GM12878 (cell line): ENCODE measurements at regions not wholly inside any gene's neighbourhood (a gene's known extent, or its start where the extent isn't known, plus 50 kb on each side); places are given as distances from the start of the nearest gene placed in this dataset.

ENCODE experiments used
- ATAC-seq: fragments of 200-7000 bp; cut with Tn5 transposase; 3 replicates; pipeline ENCODE4 v1.9.1; 2020; ENCODE audit warnings: mild to moderate bottlenecking, moderate library complexity
- BruUV-seq: library from RNA; stranded (reverse); fragments of 400-500 nt; replicated peaks from 2 replicates; lab custom pipeline; 2021; lab: Mats Ljungman, UMichigan
- CTCF ChIA-PET: fragments of 300-600 bp; sonication (Branson Sonifier 250); formaldehyde crosslinking; extraction: SDS; loops from one replicate; lab custom pipeline; 2021; ENCODE audit warnings: inconsistent platforms; lab: Yijun Ruan, JAX
- POLR2A ChIA-PET: fragments of 350-600 bp; formaldehyde crosslinking; extraction: SDS; loops from one replicate; lab custom pipeline; 2021; ENCODE audit warnings: inconsistent platforms; lab: Charles Lee
- RAD21 ChIA-PET: fragments of 300-600 bp; sonication (Branson Sonifier 250); formaldehyde crosslinking; loops from one replicate; lab custom pipeline; 2023; ENCODE audit warnings: antibody characterized with exemption; ENCODE audit not compliant: unreplicated experiment; lab: Charles Lee
- SMC1A ChIA-PET: fragments of 300-600 bp; sonication (Branson Sonifier 250); formaldehyde crosslinking; loops from one replicate; lab custom pipeline; 2023; ENCODE audit not compliant: unreplicated experiment, uncharacterized antibody; lab: Charles Lee
- DNase-seq: peaks from one replicate; pipeline ENCODE4 v3.0.0-alpha.2; 2011; ENCODE audit warnings: low read depth, low spot score
- FAIRE-seq: peaks from 3 replicates; lab custom pipeline; 2011; peaks lifted over from hg19 to GRCh38; lab: Jason Lieb, UNC
- H2AFZ ChIP-seq: 2 replicates; pipeline ENCODE4 v1.6.0; 2011; ENCODE audit warnings: low read depth, low read length, control low read depth; ENCODE audit not compliant: control insufficient read depth
- H3K27ac ChIP-seq: 2 replicates; pipeline ENCODE4 v1.5.1; 2011; ENCODE audit warnings: control low read depth; ENCODE audit not compliant: control insufficient read depth, insufficient read depth
- H3K27me3 ChIP-seq, 2 experiments: replicated peaks in 1 of 2; 2 replicates each; pipeline versions ENCODE4 v1.6.0 to v1.6.1; 2011; ENCODE audit warnings: low read length in 1 of 2; ENCODE audit not compliant: control insufficient read depth in 2 of 2, insufficient read depth in 2 of 2
- H3K36me3 ChIP-seq, 2 experiments: 2 replicates each; pipeline ENCODE4 v1.5.1; 2011; ENCODE audit warnings: low read length in 1 of 2; ENCODE audit not compliant: control insufficient read depth in 2 of 2, insufficient read depth in 2 of 2
- H3K4me1 ChIP-seq: 2 replicates; pipeline ENCODE4 v1.6.1; 2011; ENCODE audit warnings: mild to moderate bottlenecking, low read length, moderate library complexity, mixed read lengths; ENCODE audit not compliant: control insufficient read depth, insufficient read depth
- H3K4me2 ChIP-seq: 2 replicates; pipeline ENCODE4 v1.6.0; 2011; ENCODE audit warnings: control low read depth; ENCODE audit not compliant: control insufficient read depth, insufficient read depth
- H3K4me3 ChIP-seq: fragments of 200-600 bp; sonication (generic); 2 replicates; pipeline ENCODE4 v1.5.1; 2016
- H3K79me2 ChIP-seq: 2 replicates; pipeline ENCODE4 v1.6.0; 2011; ENCODE audit warnings: low read length; ENCODE audit not compliant: control insufficient read depth, insufficient read depth
- H3K9ac ChIP-seq: 2 replicates; pipeline ENCODE4 v1.8.0; 2011; ENCODE audit warnings: low read length, control low read depth, mixed read lengths; ENCODE audit not compliant: control insufficient read depth, insufficient read depth
- H3K9me3 ChIP-seq: replicated peaks from 3 replicates; pipeline ENCODE4 v1.5.1; 2011; ENCODE audit warnings: mild to moderate bottlenecking, low read length; ENCODE audit not compliant: control insufficient read depth, insufficient read depth
- H4K20me1 ChIP-seq: 2 replicates; pipeline ENCODE4 v1.6.0; 2011; ENCODE audit not compliant: control insufficient read depth, insufficient read depth
- CHD1 ChIP-seq: IDR thresholded peaks from 2 replicates; pipeline ENCODE4 v1.6.1; 2012; ENCODE audit warnings: low read depth, low read length, improper control_type of control experiment
- CHD4 ChIP-seq: fragments of 200-600 bp; sonication (generic); IDR thresholded peaks from 2 replicates; pipeline ENCODE4 v1.6.1; 2016; ENCODE audit warnings: mild to moderate bottlenecking
- MEF2A ChIP-seq: IDR thresholded peaks from 2 replicates; pipeline ENCODE4 v1.6.1; 2011; ENCODE audit warnings: low read depth, mild to moderate bottlenecking, low read length, moderate library complexity; ENCODE audit not compliant: insufficient read depth
- MXI1 ChIP-seq: fragments of 150-350 bp; IDR thresholded peaks from 2 replicates; pipeline ENCODE4 v1.6.1; 2011; ENCODE audit warnings: low read depth, mild to moderate bottlenecking, inconsistent platforms, low read length, improper control_type of control experiment
- NFIC ChIP-seq: IDR thresholded peaks from 2 replicates; pipeline ENCODE4 v1.6.1; 2012; ENCODE audit warnings: low read depth, mild to moderate bottlenecking, inconsistent platforms, low read length, moderate library complexity
- NRF1 ChIP-seq: conservative IDR thresholded peaks from 2 replicates; pipeline ENCODE4 v1.6.1; 2011; ENCODE audit warnings: mild to moderate bottlenecking, low read depth, low read length, improper control_type of control experiment
- PAX5 ChIP-seq: IDR thresholded peaks from 2 replicates; pipeline ENCODE4 v1.6.1; 2011; ENCODE audit warnings: low read depth, low read length, borderline replicate concordance
- PML ChIP-seq: IDR thresholded peaks from 2 replicates; pipeline ENCODE4 v1.6.1; 2012; ENCODE audit warnings: low read length, inconsistent platforms
- SPI1 ChIP-seq: IDR thresholded peaks from 2 replicates; pipeline ENCODE4 v1.6.1; 2011; ENCODE audit warnings: low read depth, mild to moderate bottlenecking, low read length, moderate library complexity, borderline replicate concordance; ENCODE audit not compliant: insufficient read depth
- SREBF1 ChIP-seq: IDR thresholded peaks from 2 replicates; pipeline ENCODE4 v1.6.1; 2012; ENCODE audit warnings: mild to moderate bottlenecking, low read length
- TAF1 ChIP-seq: IDR thresholded peaks from 2 replicates; pipeline ENCODE4 v1.6.1; 2011; ENCODE audit warnings: mild to moderate bottlenecking, low read depth, low read length, borderline replicate concordance
- ZNF274 ChIP-seq: IDR thresholded peaks from one replicate; pipeline ENCODE4 v1.8.0; 2011; ENCODE audit not compliant: insufficient read length, insufficient read depth
- WGBS: methylation state at CpG from one replicate; pipeline ENCODE4 v1.1.6; 2016; ENCODE audit warnings: low lambda C conversion rate; ENCODE audit not compliant: insufficient replicate concordance, insufficient coverage; ENCODE audit errors: missing lambda C conversion rate; 5-methylcytosine and 5-hydroxymethylcytosine counted together
- in situ Hi-C: fragments of 300-500 bp; cut with MboI; formaldehyde crosslinking; loops from 9 replicates; pipeline ENCODE4 v1.14.3; 2018; ENCODE audit warnings: mixed read lengths
- intact Hi-C: fragments of 100-400 bp; cut with micrococcal nuclease; formaldehyde crosslinking; loops from one replicate; pipeline ENCODE4 v1.14.2; 2022; ENCODE audit not compliant: unreplicated experiment
- TF ChIP-seq, protein P1 (sequence below): fragments of 450-650 bp; IDR thresholded peaks from 2 replicates; pipeline ENCODE4 v1.6.1; 2017; ENCODE audit warnings: low read depth, mild to moderate bottlenecking, moderate library complexity

DNA sequence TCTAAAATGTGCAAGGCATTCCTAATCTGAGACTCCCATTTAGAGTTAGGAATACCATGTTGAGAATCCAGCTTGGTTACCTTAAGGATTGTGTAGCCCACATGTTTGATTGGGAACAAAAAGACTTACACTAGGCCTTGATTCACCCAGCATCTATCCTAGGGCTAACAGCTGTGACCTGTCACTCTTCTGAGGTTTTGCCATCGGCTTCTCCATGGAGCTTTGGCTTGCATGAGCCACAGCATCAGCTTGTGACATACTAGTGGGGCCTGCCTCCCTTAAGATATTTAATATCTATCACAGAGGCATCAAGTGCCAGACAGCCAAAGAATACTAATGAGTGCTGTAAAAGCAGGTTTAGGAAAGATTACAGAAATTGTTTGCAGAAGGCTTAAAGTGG lies 241.3 kb upstream of the UBE2E3 start:
- intact Hi-C loops = no loop called here
- TF ChIP-seq CHD1 = no peak
- no peak for TF ChIP-seq PML
- TF ChIP-seq SREBF1 = no peak
- no peak for TF ChIP-seq SPI1
- no peak for TF ChIP-seq NFIC
- no peak for TF ChIP-seq ZNF274
- TF ChIP-seq TAF1 = no peak
- Histone ChIP-seq H3K4me1 (no peaks in the 10 kb centered on the region), H3K79me2 (no peaks in the 10 kb centered on the region), H4K20me1 (no peaks in the 10 kb centered on the region), H3K4me3 (no peak overlapping the region), H3K9me3 (no peaks in the 10 kb centered on the region), H2AFZ (no peak overlapping the region), H3K4me2 (no peak overlapping the region), H3K27ac (no peak overlapping the region), H3K36me3 (no peaks in the 10 kb centered on the region), H3K9ac (no peak overlapping the region), H3K27me3 (no peaks in the 10 kb centered on the region)
- no TSS peak for BruUV-seq
- ChIA-PET POLR2A (no interaction called here), SMC1A (no interaction called here), CTCF (no interaction called here), RAD21 (no interaction called here)
- 0% methylated on average over 1 of the region's 1 CpG for WGBS
- FAIRE-seq (no peak), ATAC-seq (no peak), DNase-seq (no peak)
- in situ Hi-C loops = no loop called here

DNA sequence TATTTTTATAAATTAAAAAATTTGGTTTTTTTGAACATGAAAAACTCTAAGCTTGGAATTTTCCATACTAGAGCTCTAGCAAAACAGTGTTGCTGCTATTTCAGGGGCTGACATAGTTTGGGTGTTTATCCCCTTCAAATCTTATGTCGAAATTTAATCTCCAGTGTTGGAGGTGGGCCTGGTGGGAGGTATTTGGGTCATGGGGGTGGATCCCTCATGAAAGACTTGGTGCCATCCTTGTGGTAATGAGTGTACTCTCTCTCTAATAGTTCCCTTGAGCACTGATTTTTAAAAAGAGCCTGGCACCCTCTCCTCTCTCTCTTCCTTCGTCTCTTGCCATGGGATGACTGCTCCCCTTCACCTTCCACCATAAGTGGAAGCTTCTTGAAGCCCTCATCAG lies 244.6 kb upstream of the UBE2E3 start:
- WGBS = 0% methylated on average over 2 of the region's 2 CpGs
- in situ Hi-C loops = no loop called here
- H4K20me1 ChIP-seq = no peaks in the 10 kb centered on the region
- CTCF ChIA-PET = no interaction called here
- DNase-seq = no peak
- SMC1A ChIA-PET = interaction anchor here (1.8 kb wide), 1 partner anchor 21 kb away, joined by 3 read pairs; no protein-coding TSS in a partner anchor
- H3K4me1 ChIP-seq = no peaks in the 10 kb centered on the region
- FAIRE-seq = no peak
- RAD21 ChIA-PET = no interaction called here
- no TSS peak for BruUV-seq
- H2AFZ ChIP-seq = no peak overlapping the region
- intact Hi-C loops = no loop called here
- H3K4me2 ChIP-seq = no peak overlapping the region
- H3K9me3 ChIP-seq = no peaks in the 10 kb centered on the region
- no peaks in the 10 kb centered on the region for H3K79me2 ChIP-seq
- H3K27me3 ChIP-seq = no peaks in the 10 kb centered on the region
- no peak overlapping the region for H3K27ac ChIP-seq
- no peak for TF ChIP-seq CHD4
- no peak for TF ChIP-seq MXI1
- TF ChIP-seq MEF2A = no peak
- TF ChIP-seq NRF1 = no peak
- no peak for TF ChIP-seq PAX5
- TF ChIP-seq, protein P1, sequence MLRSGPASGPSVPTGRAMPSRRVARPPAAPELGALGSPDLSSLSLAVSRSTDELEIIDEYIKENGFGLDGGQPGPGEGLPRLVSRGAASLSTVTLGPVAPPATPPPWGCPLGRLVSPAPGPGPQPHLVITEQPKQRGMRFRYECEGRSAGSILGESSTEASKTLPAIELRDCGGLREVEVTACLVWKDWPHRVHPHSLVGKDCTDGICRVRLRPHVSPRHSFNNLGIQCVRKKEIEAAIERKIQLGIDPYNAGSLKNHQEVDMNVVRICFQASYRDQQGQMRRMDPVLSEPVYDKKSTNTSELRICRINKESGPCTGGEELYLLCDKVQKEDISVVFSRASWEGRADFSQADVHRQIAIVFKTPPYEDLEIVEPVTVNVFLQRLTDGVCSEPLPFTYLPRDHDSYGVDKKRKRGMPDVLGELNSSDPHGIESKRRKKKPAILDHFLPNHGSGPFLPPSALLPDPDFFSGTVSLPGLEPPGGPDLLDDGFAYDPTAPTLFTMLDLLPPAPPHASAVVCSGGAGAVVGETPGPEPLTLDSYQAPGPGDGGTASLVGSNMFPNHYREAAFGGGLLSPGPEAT = no peak
- H3K4me3 ChIP-seq = no peak overlapping the region
- no peaks in the 10 kb centered on the region for H3K36me3 ChIP-seq
- ATAC-seq = no peak
- POLR2A ChIA-PET = no interaction called here
- no peak overlapping the region for H3K9ac ChIP-seq
